ENCODE measurements at regions not wholly inside any gene's neighbourhood (a gene's known extent, or its start where the extent isn't known, plus 50 kb on each side); places are given as distances from the start of the nearest gene placed in this dataset.
A peak's percentile ranks its signal among the peaks of the same experiment; 100 is the strongest.

GRCh38 chr14:66066981-66067776 lies 419.0 kb upstream of the CCDC196 start:
- no peak overlapping the region for H3K27ac ChIP-seq
- 87 to 92% methylated on average over 9 of the region's 9 CpGs for WGBS, 2 donors
- no peaks in the 10 kb centered on the region for H3K9me3 ChIP-seq
- intact Hi-C loops (cut with DNase I; ENCODE audit: low total_unique reads): no loop called here
- DNase-seq: no peak
- H3K4me3 ChIP-seq: no peak overlapping the region
- H3K36me3 ChIP-seq (ENCODE audit: low read depth, missing control alignments): no peaks in the 10 kb centered on the region
- H3K4me1 ChIP-seq: no peaks in the 10 kb centered on the region
- no peak for TF ChIP-seq POLR2A (IDR thresholded peaks at IDR 0.05)
- TF ChIP-seq, protein P1, sequence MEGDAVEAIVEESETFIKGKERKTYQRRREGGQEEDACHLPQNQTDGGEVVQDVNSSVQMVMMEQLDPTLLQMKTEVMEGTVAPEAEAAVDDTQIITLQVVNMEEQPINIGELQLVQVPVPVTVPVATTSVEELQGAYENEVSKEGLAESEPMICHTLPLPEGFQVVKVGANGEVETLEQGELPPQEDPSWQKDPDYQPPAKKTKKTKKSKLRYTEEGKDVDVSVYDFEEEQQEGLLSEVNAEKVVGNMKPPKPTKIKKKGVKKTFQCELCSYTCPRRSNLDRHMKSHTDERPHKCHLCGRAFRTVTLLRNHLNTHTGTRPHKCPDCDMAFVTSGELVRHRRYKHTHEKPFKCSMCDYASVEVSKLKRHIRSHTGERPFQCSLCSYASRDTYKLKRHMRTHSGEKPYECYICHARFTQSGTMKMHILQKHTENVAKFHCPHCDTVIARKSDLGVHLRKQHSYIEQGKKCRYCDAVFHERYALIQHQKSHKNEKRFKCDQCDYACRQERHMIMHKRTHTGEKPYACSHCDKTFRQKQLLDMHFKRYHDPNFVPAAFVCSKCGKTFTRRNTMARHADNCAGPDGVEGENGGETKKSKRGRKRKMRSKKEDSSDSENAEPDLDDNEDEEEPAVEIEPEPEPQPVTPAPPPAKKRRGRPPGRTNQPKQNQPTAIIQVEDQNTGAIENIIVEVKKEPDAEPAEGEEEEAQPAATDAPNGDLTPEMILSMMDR (IDR thresholded peaks at IDR 0.05): no peak
- no peaks in the 10 kb centered on the region for H3K27me3 ChIP-seq

GRCh38 chr14:66069036-66069435 lies 417.1 kb upstream of the CCDC196 start:
- no peak overlapping the region for H3K27ac ChIP-seq
- no peak overlapping the region for H3K4me3 ChIP-seq
- TF ChIP-seq POLR2A (IDR thresholded peaks at IDR 0.05): no peak
- TF ChIP-seq, protein P1 (IDR thresholded peaks at IDR 0.05): no peak
- 89 to 90% methylated on average over 2 of the region's 2 CpGs for WGBS, 2 donors
- no peaks in the 10 kb centered on the region for H3K4me1 ChIP-seq
- no peaks in the 10 kb centered on the region for H3K27me3 ChIP-seq
- intact Hi-C loops (cut with DNase I; ENCODE audit: low total_unique reads): no loop called here
- no peak for DNase-seq
- H3K9me3 ChIP-seq: no peaks in the 10 kb centered on the region
- no peaks in the 10 kb centered on the region for H3K36me3 ChIP-seq (ENCODE audit: low read depth, missing control alignments)

- intact Hi-C loops (cut with DNase I; ENCODE audit: low total_unique reads): no loop called here
- Histone ChIP-seq H3K36me3 (ENCODE audit: low read depth, missing control alignments) (no peaks in the 10 kb centered on the region), H3K4me1 (no peaks in the 10 kb centered on the region), H3K4me3 (no peak overlapping the region), H3K27me3 (no peaks in the 10 kb centered on the region), H3K27ac (no peak overlapping the region), H3K9me3 (no peaks in the 10 kb centered on the region)
- WGBS, 2 donors: 65 to 74% methylated on average over 7 of the region's 7 CpGs
- DNase-seq: no peak
- TF ChIP-seq, protein P1 (IDR thresholded peaks at IDR 0.05): no peak
- TF ChIP-seq POLR2A (IDR thresholded peaks at IDR 0.05): no peak
Observed at GRCh38 chr14:66069830-66070541, 416.2 kb upstream of the CCDC196 start.

DNA sequence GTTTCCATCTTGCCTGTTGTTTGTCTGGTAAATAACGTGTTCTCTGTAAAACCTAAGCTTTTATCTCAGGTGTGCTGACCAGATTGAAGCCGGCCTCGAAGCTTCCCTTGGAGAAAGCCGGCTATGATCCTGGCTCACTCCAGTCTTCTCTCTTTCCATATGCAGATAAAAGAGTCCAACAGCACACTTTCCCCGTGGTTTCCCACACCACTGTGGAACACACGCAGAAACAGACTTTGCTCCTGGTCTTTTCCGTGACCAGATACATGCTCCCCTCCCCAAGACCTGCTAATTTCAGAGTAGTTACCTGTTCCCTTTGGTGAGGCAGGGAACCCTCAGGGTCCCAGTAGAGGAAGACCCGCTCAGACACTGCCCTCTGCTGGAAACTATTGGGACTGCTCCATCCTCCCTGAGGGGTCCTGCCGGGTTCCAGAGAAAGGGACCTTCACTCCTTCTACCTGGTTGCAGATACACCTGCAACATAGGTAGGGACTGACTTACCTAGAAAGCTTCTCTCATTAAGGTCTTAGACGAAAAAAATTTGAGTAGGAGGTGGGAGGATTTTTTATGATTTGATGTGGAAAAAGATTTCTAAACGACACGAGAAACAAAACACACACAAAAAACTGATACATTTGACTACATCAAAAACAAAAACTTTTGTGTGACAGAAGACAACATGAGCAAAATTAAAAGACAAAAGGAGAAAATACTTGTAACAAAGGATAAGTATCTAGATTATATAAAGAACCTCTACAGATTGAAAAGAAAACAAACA lies 415.4 kb upstream of the CCDC196 start:
- TF ChIP-seq POLR2A (IDR thresholded peaks at IDR 0.05): no peak
- TF ChIP-seq, protein P1 (IDR thresholded peaks at IDR 0.05): peak; percentile 62 to 79 (median 68)
- Histone ChIP-seq H3K4me1 (no peaks in the 10 kb centered on the region), H3K4me3 (no peak overlapping the region), H3K36me3 (ENCODE audit: low read depth, missing control alignments) (no peaks in the 10 kb centered on the region), H3K9me3 (no peaks in the 10 kb centered on the region), H3K27ac (no peak overlapping the region), H3K27me3 (no peaks in the 10 kb centered on the region)
- DNase-seq: peak; percentile 76
- intact Hi-C loops (cut with DNase I; ENCODE audit: low total_unique reads): no loop called here
- 25 to 46% methylated on average over 12 of the region's 12 CpGs for WGBS, 2 donors
